OCI-LY1 (cell line): ENCODE measurements at regions not wholly inside any gene's neighbourhood (a gene's known extent, or its start where the extent isn't known, plus 50 kb on each side); places are given as distances from the start of the nearest gene placed in this dataset.

ENCODE experiments used
- CTCF ChIP-seq: fragments of 200-600 bp; sonication (generic), shearing (Covaris generic); IDR thresholded peaks from 2 replicates; pipeline ENCODE4 v1.5.1; 2017; ENCODE audit warnings: mild to moderate bottlenecking, antibody characterized with exemption, low read length, moderate library complexity, mixed read lengths
- EZH2 ChIP-seq: fragments of 200-600 bp; sonication (generic), shearing (Covaris generic); IDR thresholded peaks from 2 replicates; pipeline ENCODE4 v1.8.0; 2017; ENCODE audit warnings: borderline replicate concordance, mixed run types, mild to moderate bottlenecking, antibody characterized with exemption, low read length, moderate library complexity, mixed read lengths

GRCh38 chr6:93842178-93842577, 422.8 kb upstream of the EPHA7 start:
- TF ChIP-seq CTCF: no peak
- TF ChIP-seq EZH2: no peak
